GM20000 (cell line): ENCODE measurements at regions not wholly inside any gene's neighbourhood (a gene's known extent, or its start where the extent isn't known, plus 50 kb on each side); places are given as distances from the start of the nearest gene placed in this dataset.
A peak's percentile ranks its signal among the peaks of the same experiment; 100 is the strongest.

Source experiments
- DNase-seq: peaks from one replicate; pipeline ENCODE4 v3.0.0; 2012; ENCODE audit warnings: low spot score
- TF ChIP-seq, protein P1 (sequence below): IDR thresholded peaks from 2 replicates; pipeline ENCODE4 v1.5.1; 2012; ENCODE audit warnings: mild to moderate bottlenecking, control low read depth; ENCODE audit errors: extremely low read depth, missing control alignments

DNA sequence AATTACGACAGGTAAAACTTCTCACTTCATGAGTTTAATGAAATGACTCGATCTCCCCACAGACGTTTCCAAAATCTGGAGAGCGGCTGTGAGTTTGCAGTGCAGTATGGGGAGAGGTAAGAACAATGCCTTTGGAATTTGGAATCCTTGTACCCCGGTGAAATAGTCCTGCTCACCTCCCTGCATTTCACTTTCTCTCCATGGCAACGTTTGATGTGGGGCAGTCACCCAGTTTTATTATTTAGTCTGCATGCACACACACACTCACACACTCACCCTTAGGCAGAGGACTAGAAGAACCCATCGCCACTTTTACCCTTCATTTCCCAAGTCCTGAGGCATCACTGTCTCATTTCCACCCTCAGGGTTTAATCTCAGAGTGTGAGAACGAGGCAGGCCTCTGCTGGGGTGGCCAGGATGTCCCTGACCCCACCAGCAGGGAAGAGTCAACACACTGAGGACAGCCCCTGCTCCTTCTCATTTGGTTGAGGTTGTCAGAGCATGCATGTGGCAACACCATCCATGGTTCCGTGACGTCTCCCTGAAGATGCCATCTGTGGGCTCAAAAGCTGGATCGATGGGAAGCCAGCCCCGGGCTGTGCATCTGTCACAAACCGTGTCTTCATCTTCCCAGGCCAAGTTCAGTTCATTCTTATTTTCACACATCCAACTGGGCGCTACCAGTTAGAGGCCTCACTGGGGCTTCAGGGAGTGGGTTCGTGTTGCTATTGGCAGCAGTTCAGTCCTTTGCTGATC is 119.8 kb upstream of the TRIM2 start:
- TF ChIP-seq, protein P1, sequence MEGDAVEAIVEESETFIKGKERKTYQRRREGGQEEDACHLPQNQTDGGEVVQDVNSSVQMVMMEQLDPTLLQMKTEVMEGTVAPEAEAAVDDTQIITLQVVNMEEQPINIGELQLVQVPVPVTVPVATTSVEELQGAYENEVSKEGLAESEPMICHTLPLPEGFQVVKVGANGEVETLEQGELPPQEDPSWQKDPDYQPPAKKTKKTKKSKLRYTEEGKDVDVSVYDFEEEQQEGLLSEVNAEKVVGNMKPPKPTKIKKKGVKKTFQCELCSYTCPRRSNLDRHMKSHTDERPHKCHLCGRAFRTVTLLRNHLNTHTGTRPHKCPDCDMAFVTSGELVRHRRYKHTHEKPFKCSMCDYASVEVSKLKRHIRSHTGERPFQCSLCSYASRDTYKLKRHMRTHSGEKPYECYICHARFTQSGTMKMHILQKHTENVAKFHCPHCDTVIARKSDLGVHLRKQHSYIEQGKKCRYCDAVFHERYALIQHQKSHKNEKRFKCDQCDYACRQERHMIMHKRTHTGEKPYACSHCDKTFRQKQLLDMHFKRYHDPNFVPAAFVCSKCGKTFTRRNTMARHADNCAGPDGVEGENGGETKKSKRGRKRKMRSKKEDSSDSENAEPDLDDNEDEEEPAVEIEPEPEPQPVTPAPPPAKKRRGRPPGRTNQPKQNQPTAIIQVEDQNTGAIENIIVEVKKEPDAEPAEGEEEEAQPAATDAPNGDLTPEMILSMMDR = no peak
- DNase-seq = no peak

DNA sequence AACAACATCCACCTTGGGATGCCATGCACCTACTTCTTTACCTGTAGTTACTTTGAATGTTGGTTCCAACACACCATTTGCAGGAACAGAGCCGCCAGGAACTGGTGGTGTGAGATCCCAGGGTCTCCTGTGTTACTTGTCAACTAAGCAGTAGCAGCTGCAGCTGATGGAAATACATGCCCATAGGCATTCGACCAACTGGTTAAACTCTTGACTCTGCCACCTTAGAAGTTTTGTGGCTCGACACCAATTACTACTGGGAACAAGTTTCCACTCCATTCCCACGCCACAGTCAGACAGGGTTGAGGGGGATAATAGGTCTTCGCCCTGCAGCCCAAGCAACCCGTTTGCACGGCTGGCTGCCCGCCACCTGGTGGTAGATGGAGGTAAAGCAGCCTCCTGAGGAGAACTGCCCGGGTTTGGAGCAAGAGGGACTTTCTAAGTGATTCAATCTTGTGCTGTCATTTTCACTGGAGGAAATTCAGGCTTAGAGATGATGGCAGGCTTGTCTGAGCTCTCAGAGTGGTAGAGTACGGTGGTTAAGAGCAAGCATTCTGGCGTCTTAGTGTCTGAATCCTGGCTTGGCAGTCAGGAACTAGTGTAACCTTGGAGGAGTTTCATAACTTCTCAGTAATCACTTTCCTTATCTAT is 119.1 kb upstream of the TRIM2 start:
- TF ChIP-seq, protein P1 = peak; percentile 76

DNA sequence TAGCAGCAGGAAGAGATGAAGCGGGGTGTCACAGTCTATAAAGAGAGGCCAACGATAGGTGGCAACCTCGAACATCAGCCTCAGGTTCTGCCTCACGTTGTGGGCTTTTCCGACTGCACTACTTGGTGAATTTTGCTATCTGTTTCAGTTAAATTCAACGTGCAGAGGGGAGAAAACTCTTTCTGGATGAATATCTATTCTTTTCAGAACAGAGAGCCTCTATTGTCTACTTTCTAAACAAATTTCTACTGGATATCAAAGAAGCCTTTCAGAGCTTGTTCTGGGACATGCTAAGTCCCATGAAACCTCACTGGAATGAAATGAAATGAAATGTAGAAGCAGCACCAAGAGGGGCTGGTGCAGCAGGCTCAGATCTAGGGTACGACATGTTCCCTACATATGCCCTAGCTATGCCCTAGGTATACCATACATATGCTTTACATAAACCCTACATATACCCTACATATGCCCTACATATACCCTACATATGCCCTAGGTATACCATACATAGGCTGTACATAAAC is 116.5 kb upstream of the TRIM2 start:
- TF ChIP-seq, protein P1 = no peak

More for the DNA sequence above, 119.1 kb upstream of the TRIM2 start:
- DNase-seq = peak; percentile 70

DNA sequence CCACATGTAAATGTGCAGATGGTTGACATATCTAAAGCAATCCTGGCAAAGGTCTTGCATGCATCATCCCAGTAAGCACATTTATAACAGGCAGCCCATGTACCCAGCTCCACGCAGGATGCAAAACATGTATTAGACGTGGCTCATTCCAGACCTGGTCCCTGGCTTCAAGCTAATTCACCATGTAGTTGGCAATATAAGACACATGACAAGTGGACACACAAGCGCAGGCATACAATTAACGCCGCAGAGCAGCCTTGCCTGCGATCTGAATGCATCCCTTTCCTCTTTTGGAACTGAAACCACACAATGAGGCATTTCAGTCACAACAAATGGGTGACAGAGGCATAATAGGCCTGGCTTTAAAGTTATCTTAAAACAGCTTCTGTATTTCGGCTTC is 114.5 kb upstream of the TRIM2 start:
- DNase-seq = no peak
- TF ChIP-seq, protein P1 = no peak

More for the DNA sequence above, 116.5 kb upstream of the TRIM2 start:
- no peak for DNase-seq

DNA sequence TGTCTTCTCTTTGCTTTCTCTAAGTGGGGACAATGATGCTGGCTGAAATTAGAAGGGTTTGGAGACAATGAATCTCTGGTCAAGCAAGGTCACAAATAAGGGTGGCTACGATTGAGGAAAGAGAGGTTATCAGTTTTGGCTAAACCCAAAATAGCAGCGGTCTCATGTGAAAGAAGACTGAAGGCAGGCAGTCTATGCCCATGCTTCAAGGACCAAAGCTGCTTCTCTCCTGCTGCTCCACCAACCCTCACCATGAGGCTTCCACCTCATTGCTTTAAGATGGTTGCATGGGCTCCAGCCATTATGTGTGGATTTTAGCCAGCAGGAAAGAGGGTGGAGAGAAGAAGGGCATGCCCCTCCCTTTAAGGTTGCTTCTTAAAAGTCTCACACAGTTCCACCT is 114.1 kb upstream of the TRIM2 start:
- DNase-seq = no peak
- TF ChIP-seq, protein P1 = no peak

DNA sequence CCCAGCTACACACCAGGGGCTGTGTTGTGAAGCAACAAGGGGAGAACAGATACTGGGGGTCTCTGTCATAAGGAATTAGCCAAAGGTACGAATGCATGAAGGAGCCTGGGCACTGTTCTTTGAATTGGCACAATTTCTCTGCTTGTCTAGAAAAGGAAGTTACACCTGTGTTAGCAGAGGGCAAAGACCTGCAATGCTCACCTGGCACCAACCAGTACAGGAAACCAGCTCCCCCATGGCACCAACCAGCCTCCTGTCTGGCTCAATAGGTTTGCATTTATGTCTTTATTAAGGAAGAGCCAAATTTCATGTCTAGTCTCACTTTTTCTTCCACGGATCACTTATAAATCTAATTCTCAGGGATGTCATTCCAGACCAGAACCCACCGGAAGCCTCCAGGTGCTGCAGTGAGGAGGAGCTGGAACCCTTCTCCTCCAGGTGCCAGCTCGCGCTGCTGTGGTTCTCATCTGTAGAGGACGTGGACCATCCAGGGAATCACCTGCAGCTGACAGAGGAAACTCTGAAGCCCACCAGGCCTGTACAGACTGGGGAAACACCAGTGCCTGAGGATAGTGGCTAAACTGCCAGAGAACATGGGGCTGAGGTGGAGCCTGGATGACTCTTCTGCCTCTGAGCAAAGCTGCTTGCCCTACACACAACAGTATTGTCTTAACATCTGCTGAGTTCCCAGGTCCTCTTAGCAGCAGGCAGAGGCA is 113.4 kb upstream of the TRIM2 start:
- DNase-seq = no peak
- TF ChIP-seq, protein P1 = no peak

DNA sequence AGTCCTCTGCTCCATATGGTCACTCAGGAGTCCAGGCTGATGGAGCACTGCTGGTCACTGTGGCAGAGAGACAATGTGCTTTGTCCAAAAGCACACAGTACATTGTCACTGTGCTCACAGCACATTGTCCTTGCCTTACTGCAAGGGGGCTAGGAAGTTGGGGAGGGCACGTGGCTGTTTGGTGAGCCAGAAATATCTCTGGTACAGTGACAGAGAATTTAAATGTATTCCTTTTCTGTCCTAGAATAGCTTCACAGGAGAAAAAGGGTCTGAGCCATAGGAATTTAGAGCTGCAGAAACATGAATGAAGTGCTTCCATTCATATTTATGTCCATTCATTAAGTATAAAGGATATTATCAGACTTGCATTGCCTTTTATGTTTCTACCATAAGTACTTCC is 110.8 kb upstream of the TRIM2 start:
- TF ChIP-seq, protein P1 = no peak
- DNase-seq = no peak
